ENCODE measurements at regions not wholly inside any gene's neighbourhood (a gene's known extent, or its start where the extent isn't known, plus 50 kb on each side); places are given as distances from the start of the nearest gene placed in this dataset.

DNA sequence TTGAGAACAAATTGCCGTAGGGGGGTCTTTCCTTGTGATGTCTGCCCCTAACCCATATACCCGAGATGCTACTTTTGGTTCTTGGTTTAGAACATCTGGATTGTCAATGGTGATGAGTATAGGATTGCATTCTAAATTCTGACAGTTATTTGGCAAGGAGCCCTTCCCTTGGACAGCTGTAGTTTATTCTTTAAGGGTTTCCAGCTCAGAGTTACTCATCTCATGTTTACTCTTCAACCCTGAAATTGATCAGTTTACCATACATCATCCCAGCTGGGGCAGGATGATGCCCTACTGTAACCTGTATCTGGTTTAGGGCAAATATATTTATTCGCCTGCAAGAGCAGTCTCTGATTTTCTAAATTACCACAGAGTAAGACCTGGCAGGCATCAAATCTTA lies 85.7 kb upstream of the XCR1 start:
- no peak for DNase-seq

DNA sequence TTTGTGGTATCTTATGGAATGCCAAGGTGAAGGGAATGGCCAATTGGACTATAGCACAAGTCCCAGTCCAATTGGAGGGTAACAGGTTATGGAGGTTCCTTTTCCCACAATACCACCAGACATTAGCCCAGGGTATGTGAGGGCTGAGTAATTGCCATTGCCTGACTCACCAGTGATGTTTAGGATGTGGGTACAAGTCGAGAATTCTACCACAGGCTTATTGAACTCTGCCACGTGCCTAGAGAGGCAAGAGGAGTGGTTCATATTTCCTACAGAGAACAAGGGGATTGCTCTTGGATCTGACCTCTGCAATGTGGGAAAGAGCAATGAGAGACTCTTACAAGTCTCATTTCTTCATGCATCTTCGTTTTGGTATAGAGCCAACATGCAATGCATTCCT lies 85.0 kb upstream of the XCR1 start:
- no peak for DNase-seq

DNA sequence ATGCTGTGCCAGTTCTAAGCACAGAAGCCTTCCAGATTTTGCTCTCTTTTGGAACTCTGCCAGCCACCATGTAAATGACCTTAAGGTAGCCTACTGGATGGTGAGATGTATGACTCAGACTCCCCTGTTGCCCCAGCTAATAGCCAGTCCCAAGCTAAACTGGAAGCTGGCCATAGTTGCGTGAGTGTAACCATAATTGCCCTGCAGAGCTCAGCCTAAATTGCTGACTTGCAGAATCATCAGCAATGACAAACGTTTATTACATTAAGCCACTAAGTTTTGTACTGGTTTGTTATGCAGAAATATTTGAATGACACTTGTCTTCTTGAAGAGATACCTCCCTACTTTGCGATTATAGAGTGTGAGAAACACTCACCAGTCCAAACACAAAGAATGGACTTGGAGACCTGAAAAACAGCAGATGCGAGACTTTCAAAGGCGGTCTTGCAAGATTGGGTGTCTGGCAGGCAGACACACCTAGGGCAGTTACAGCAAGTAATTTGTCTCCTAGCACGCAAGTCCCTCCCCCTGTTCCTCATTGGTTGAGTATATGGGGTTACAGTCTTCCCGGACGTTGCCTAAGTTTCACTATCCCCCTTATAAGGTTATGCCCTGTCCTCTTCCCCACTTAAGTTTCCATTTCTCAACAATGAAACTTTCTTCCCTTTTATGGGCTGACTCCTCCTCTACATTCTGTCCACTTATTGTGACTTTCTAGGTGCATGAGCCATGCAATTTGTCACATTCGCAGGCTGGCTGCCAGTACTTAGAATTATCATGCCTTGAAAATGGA lies 83.6 kb upstream of the XCR1 start:
- peak; percentile 76 for DNase-seq

DNA sequence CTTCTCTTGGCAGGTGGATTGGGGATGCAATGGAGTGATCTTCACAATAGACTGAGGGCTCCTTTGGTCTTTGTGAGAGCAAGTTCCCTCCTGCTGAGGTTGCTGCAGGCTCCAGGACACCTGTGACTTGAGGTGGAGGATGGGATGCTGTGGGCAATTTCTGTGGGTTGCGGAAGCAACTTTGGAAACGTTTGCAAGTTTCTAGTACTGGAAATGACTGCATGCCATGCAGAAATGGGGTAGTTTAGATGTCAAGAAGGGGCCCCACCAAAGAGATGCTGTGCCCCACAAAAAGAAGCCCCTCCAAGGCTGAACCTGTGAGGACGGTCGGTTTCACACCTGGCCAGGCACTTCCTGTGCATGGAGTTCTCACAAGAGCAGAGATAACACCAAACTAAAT lies 80.4 kb upstream of the XCR1 start:
- DNase-seq, result no peak

DNA sequence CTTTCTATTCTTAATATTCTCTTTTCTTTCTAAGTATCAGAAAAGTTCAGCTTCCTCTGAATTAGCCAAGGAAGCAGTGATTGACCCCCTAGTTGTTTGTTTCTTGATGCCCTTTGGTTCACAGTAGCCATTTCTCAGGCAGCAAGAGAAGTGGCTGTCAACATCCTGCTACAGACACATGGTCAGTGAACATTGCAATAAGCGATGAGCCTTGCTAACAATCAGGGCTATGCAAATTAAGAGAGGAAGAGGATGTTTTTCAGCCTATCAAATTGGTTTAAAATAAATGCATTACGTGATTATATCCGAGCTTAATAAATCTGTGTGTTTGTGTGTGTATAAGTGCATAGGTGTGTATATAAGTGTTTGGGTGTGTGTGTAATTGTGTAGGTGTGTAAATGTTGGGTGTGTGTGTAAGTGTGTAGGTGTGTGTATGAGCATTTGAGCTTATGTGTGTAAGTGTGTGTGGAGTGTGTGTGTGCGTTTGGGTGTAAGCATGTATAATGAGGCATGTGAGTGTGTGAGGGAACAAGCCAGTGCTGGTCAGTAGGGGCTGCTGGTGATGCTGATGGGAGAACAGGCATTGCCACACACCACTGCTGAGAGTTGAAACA lies 78.1 kb upstream of the XCR1 start:
- no peak for DNase-seq

DNA sequence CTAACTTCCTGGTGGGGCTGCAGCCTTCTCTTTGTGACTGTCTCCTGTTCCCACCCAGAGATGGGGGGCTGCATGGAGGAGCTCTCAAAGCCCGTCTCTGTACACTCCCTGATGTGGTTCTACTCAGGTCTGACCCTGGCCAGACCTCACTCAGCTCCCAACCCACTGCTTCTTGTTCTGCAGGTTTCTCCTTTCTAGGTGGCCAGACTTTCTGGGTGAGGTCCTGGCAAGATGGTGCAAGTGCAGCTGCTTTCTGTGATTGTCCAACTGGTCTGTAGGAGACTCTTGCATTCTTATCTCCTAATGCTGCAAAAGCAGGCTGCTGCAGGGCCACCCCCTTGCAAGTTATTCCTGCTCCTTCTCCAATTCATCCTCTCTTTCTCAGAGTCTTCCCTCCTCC lies 77.4 kb upstream of the XCR1 start:
- DNase-seq, result no peak

DNA sequence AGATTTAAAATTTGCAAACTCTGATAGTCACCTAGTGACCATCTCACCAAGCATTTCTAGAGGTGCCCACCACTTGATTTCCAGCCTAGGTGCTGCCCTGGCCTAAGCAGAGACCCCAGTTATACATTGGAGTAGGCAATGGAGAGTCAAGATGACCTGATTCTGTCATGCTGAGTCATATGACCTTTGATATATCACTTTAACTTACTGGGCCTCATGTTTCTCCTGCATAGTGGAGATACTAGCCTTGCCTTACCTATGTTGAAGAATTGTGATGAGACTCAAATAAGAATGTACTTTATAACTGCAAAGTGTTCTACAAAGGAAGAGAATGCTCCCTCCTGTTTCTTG lies 75.5 kb upstream of the XCR1 start:
- no peak for DNase-seq

DNA sequence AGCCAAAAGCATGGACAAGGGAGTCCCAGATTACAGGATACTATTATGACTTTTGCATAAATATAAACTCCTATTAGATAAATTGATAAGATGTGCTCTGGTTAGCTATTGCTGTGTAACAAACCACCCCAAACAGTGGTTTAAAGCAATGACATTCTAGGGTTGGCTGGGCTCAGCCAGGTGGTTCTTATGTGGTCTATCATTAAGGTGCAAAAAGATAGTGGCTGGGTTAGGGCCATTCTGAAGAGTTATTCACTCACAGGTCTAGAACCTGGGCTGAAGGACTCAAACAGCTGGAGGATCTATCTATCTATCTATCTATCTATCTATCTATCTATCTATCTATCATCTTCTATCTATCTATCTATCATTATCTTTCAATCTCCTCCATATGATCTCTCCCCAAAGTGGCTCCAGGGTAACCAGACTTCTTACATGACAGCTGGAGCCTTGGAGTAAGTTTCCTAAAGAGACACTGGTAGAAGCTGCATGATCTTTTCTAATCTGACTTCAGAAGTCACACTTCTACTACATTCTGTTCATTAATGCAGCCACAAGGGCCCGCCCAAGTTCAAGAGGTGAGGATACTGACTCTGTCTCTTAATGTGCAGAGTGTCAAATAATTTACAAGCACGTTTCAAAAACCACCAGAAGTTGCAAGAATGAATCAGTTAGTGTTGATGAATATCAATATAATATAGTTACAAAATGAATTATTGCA lies 74.9 kb upstream of the XCR1 start:
- no peak for DNase-seq

DNA sequence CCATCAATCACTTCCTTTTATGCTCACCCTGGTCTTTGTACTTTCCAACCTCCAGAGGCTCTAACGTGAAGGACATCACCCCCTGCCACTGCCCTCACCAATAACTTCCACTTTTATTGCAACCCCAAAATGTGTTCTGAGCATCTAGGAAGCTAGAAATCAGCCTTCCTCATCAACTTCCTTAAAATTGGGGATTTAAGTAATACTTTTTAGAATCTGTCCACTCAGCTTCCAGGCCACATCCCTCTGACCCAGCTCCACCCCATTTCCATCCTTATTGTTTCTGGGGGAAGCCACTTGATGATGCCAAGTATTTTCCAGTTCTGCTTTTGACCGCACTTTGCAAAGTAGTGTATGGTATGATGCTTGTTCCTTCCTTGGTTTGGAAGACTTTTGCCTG lies 73.5 kb upstream of the XCR1 start:
- DNase-seq, result no peak

DNA sequence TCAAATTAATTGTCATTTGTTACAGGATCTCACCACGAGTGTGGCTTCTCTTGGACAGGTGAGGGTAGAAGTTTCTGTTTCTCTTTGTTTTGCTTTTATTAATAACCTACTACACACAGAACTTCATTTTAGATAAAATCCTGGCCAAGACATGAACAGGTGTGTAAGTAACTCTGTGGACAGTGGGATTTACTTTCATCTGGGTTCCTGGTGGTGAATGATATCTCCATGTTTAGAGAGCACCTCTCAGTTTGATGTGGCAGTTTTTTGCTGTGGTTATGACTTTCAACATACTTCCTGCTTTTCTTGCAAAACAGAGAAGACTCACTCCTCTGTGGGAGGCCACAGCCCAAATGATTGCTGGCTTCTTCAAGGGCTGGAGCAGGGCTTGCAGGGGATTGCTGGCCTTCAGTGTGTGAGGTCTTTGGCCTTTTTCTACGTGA lies 71.1 kb upstream of the XCR1 start:
- no peak for DNase-seq

DNA sequence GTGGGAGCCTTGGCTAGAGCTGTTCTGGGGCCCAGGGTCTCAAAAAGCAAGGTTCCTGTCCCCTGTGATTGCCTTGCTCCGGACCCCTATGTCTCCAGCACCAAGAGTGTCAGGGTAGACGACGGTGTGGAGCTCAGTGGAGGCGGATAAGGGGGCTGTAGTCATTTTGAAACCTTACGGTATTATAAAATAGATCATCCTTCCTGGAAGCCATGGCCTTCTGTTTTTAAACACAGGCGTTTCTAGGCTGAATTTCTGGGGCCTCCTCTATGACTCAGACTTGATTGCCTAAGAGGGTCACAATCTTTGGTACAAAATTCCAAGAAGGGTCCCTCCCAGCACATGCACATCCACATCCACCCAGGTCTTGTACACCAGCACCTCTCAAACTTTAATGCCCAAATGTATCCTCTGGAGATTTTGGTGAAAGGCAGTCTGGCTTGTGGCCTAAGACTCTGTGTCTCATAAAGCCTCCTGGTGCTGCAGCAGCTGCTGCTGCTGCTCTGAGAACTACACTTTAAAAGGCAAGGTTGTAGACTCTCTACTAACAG lies 70.5 kb upstream of the XCR1 start:
- no peak for DNase-seq

DNA sequence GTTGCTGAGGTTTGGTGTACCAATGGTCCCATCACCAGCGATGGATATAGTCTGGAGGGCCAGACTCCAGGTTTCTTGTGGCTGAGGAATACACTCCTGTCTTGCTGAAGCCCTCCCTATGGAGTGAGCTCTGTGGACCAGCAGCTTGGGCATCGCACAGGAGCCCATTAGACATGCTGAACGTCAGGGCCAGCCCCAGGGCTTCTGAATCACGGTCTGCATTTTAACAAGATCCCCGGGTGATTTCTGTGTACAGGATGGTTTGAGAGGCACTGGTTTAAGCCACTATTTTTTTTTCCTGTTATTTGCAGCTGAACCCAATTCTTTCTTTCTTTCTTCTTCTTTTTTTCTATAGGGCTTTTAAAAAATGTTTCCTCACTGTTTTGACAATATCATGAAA lies 69.5 kb upstream of the XCR1 start:
- DNase-seq, result no peak

DNA sequence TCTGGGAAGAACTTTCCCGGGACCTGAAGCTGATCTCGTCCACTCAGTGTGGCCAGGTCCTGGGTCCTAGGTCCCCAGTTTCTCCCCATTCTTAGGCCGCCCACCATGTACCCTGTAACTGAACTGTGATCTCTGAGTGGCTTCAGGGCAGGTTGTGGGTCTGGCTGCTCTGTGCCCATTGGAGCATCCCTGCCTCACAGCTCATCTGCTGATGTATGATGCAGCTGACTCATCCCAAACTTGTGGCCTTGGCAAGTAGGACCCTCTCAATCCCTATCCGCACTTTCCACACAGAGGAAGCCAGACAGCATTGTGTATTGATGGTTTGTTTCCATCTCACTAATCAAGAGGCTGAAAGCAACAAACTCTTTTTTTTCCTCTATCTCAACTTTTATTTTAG lies 69.1 kb upstream of the XCR1 start:
- DNase-seq, result no peak

DNA sequence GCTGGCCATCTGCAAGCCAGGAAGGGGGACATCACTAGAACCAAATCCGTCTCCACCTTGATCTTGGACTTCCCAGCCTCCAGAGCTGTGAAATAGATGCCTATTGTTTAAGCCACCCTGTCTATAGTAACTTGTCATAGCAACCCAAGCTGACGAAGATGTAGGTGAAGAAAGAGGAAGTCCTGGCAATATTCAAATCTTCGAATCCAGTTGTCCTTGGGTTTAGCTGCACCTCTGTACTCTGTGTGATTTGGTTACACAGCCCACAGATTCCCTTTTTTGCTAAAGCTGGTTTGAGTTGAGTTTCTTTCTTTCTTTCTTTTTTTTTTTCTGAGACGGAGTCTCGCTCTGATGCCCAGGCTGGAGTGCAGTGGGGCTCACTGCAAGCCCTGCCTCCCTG lies 68.0 kb upstream of the XCR1 start:
- DNase-seq, result no peak

DNA sequence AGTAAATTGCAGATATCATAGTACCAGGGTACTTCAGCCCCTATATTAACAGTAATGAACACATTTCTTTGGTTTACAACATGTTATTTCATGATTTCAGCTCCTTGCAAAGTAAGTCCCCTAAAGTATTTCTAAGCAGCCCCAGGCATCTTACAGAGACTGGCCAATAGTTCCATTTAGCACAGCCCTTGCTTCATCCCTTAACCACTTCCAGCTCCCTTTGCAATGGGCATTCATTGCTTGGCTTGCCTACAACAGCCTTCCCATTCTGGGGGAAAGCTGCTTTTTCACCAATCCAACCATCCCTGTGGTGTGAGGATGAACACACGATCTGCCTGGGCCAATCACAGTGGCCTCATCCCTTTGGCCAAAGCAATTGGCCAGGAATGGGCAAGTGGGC lies 67.2 kb upstream of the XCR1 start:
- DNase-seq, result no peak

DNA sequence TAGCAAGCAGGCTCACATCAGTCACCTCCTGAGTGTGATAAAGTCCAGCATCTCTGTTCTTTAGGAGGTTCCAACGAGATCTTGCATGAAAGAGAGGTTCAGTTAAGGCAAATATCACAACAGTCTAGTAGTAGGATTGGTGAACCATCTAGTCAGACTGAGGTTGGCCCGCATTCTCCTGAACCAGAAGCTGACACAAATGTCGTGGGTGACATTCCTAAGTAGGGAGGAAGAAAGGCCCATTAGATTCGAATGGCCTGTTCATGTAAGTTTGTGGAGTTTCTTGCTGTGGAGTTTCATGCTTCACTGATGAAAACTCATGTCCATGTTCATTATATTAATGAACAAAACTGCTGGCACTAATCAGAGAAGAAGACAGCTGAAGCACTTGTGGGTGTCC lies 66.7 kb upstream of the XCR1 start:
- no peak for DNase-seq

DNA sequence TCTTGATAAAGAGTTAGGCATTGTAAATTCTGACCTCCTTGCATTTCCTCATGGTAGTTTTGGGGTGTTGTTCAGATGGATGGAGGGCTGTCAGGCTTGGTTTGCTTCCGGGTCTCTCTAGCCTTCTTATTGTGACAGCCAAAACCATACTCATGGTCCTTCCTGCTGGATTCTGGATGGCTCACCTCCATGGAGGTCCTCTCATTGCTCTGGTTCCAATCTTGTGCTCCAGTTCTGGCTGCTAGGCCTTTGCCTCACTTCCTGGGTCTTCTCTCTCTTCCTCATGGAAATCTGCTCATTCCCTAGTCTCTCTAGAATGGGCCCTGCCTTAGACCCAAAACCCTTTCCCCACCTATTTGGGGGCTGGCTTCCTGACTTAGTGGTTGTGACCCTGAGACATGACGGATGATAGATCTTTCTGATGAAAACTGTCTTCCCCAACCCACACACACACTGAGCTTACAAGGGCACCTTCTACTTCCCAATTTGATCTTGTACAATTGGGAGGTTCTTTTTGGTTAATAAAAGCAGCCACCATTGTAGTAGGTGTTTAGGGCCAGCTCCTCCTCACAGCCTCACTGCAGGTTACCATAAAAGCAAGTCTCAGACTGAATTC lies 66.2 kb upstream of the XCR1 start:
- DNase-seq, result no peak

DNA sequence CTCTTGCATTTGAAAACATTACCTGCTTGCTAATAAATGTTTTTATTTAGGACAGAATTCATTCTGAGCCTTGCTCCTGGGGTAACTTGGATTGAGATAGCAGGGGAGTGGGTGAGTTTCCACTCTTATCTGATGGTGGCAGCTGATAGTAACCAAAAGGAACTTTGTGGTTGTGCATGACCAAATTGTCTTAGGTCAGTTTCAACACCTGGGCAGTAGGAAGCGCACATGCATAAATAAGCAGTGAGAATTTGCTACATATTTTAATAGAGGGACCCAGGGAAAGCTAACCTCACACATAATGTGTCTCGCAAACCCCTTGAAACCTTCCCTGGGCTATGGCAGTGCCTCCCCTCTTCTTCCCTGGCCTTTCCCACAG lies 65.4 kb upstream of the XCR1 start:
- DNase-seq, result no peak

DNA sequence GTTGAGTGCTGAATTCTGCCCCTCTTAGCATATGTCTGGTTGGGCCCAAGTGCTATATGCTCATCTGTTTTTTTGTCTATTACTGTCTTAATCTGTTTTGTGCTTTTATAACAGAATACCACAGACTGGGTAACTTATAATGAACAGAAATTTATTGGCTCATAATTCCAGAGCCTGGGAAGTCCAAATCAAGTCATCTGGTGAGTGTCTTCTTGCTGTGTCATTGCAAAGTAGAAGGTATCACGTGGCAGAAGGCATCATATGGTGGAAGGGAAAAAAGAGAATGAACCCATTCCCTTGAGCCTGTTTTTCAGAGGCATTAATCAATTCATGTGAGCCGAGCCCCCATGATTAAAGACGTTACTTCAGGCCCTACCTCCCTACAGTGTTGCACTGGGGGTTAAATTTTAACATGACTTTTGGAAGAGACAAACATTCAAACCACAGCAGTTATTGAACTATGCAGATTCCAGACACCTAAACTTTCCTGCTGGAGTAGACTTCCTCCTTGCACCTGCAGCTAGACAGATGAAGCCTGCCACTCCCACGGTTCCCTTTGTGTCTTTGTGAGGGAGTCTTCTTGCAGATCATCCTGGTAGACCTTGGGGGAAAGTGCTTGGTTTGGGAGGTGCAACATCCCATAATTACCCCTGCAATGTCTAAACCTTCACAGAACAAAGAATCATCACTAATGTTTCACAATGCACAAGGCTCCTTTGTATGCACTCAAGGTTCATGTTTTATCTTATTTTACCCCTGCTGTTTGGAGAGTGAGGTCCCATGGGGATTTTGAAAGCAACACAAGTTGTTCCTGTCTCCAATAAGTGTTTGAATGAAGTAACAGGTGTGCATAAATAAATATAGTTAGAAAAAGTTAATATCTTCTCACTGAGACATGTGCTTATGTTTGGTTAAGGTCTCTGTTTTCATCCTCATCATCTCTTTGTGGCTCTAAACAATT lies 64.7 kb upstream of the XCR1 start:
- no peak for DNase-seq

DNA sequence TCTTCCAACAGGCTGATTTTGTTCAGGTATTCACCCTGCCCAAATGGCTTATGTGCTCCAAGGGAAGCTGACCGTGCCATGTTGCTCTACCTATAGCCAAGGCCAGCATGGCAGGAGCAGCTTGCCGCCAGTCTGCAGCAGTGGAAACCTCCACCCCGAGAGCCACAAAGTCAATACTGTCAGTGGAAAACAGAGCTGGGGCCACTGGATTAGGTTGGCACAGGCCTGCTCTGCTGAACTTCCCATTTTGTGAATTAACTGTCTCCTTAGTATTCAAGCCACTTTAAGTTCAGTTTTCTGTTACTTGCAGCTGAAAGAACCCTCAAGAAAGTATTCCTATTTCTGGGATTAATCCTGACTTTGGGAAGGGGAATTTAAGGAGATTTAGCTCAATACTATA lies 63.8 kb upstream of the XCR1 start:
- DNase-seq, result no peak

DNA sequence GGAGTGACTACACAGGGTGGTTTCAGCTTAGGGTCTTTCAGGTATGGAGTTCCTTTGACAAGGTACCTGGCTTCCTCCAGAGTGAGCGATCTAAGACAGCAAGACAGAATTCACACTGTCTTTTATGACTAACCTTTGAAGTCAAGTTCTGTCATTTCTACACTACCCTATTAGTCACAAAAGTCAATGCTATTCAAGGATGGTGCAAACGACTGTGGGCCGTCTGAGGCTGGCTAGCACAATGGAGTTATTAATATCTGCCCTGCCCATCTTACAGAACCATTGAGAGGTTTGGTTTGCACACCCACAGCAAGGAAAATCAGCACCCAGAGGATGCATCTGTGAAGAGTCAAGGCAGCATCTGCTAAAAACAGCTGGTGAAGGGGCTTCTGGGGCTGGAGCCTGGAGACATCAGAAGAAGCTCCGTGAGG lies 62.9 kb upstream of the XCR1 start:
- DNase-seq, result no peak

DNA sequence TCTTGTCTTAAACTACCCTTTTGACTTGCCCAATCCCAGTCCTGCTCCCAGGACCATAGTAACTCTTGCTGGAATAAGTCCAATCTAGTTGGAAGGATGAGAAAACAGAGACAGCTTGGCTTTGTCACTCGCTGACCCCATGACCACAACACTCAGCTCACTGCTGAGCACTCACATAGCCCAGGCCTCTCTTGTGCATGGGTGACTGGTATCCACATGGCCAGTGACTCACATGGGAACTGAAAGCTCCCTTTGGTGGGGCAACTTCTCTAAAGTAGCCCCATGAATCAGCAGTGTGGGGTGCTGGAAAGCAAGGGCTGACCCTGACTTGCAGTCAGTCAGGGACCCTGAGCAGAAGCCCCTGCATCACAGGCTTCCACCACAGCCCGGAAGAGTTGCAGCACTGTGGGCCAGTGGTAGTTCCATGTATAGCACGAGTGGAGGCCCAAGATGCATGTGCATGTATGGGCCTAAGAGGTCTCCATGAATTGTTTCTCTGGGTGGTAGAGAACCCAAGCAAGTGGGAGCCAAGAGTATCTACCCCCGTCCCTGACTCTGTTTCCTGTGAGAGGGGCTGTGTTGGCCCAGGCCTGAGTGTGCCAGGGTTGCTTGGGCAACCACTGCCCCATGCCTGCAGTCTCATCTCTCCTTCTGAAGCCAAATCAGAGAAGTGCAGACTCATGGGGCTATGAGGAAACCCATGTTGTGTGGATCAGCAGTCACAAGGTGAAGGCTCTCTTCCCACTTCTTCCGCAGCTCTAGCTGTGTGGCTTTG lies 62.1 kb upstream of the XCR1 start:
- no peak for DNase-seq

All from NCI-H446 treated with DMSO at 0.1 percent for 48 hours (cell line).